MM.1S (cell line): ENCODE measurements at regions not wholly inside any gene's neighbourhood (a gene's known extent, or its start where the extent isn't known, plus 50 kb on each side); places are given as distances from the start of the nearest gene placed in this dataset.

Source experiments
- DNase-seq: peaks from one replicate; pipeline ENCODE4 v3.0.0-alpha.2; 2015
- H2AFZ ChIP-seq: fragments of 300-600 bp; sonication (generic); 2 replicates; pipeline ENCODE4 v1.6.0; 2016; ENCODE audit warnings: antibody characterized with exemption, low read length
- H3F3A ChIP-seq: fragments of 300-600 bp; sonication (generic); 2 replicates; pipeline ENCODE4 v1.6.1; 2016; ENCODE audit warnings: mild to moderate bottlenecking, antibody characterized with exemption, low read length, moderate library complexity, mixed read lengths; ENCODE audit not compliant: insufficient read depth
- H3K27ac ChIP-seq: fragments of 300-600 bp; sonication (generic); 2 replicates; pipeline ENCODE4 v1.5.1; 2016; ENCODE audit warnings: mild to moderate bottlenecking, low read length
- H3K27me3 ChIP-seq: fragments of 300-600 bp; sonication (generic); replicated peaks from 2 replicates; pipeline ENCODE4 v1.6.0; 2016; ENCODE audit warnings: low read length; ENCODE audit not compliant: insufficient read depth
- H3K36me3 ChIP-seq: fragments of 300-600 bp; sonication (generic); replicated peaks from 2 replicates; pipeline ENCODE4 v1.6.1; 2016; ENCODE audit warnings: mild to moderate bottlenecking, low read length, mixed read lengths; ENCODE audit not compliant: insufficient read depth
- H3K4me1 ChIP-seq: fragments of 300-600 bp; sonication (generic); 2 replicates; pipeline ENCODE4 v1.6.1; 2016; ENCODE audit warnings: low read length, mixed read lengths
- H3K4me2 ChIP-seq: fragments of 300-600 bp; sonication (generic); 2 replicates; pipeline ENCODE4 v1.6.0; 2016; ENCODE audit warnings: low read depth, low read length
- H3K4me3 ChIP-seq: fragments of 300-600 bp; sonication (generic); 2 replicates; pipeline ENCODE4 v1.5.1; 2016; ENCODE audit warnings: low read length, mixed read lengths
- H3K79me2 ChIP-seq: fragments of 300-600 bp; sonication (generic); 2 replicates; pipeline ENCODE4 v1.6.1; 2016; ENCODE audit warnings: mixed run types, low read length, mixed read lengths
- H3K9ac ChIP-seq: fragments of 300-600 bp; sonication (generic); 2 replicates; pipeline ENCODE4 v1.6.1; 2016; ENCODE audit warnings: low read length, mixed read lengths
- H3K9me2 ChIP-seq: fragments of 300-600 bp; sonication (generic); replicated peaks from 2 replicates; pipeline ENCODE4 v1.6.1; 2016; ENCODE audit warnings: mild to moderate bottlenecking, low read length, mixed read lengths; ENCODE audit not compliant: insufficient read depth
- H3K9me3 ChIP-seq: fragments of 300-600 bp; sonication (generic); replicated peaks from 2 replicates; pipeline ENCODE4 v1.6.1; 2016; ENCODE audit warnings: mild to moderate bottlenecking, low read length, mixed read lengths; ENCODE audit not compliant: insufficient read depth
- H4K20me1 ChIP-seq: fragments of 300-600 bp; sonication (generic); 2 replicates; pipeline ENCODE4 v1.6.1; 2016; ENCODE audit warnings: mild to moderate bottlenecking, low read length, moderate library complexity, mixed read lengths; ENCODE audit not compliant: insufficient read depth
- EZH2 ChIP-seq: fragments of 300-600 bp; sonication (generic); optimal IDR thresholded peaks from 2 replicates; pipeline ENCODE3; 2017; ENCODE audit warnings: low read depth, mild to moderate bottlenecking, antibody characterized with exemption, low read length, mixed read lengths
- EZH2phosphoT487 ChIP-seq: fragments of 300-600 bp; sonication (generic); IDR thresholded peaks from 2 replicates; pipeline ENCODE4 v1.6.1; 2018; ENCODE audit warnings: antibody characterized with exemption, low read length
- TF ChIP-seq, protein P1 (sequence below): fragments of 300-600 bp; sonication (generic); IDR thresholded peaks from 2 replicates; pipeline ENCODE4 v1.5.1; 2016; ENCODE audit warnings: antibody characterized with exemption, low read length, mixed read lengths

DNA sequence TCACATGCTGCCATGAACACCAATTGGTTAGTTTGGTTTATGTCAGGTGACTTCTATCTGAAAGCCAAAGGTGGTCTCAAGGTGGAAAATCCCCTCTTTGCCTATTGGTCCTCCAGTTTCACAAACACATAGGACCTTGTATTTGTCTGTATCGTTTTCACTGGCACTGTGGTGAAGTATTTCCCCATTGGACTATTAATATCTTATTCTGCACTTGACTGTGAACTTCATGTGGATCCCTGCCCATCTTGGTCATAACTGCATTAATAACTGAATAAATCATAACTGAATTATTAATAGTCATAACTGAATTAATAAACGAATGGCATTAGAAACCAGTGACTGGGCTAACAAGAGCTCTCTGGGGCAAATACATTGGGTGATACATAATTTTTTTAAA lies 341.3 kb upstream of the ADAMTS9 start:
- H3K9me3 ChIP-seq = no peaks in the 10 kb centered on the region
- no peaks in the 10 kb centered on the region for H3K4me1 ChIP-seq
- DNase-seq = no peak
- no peaks in the 10 kb centered on the region for H3K9me2 ChIP-seq
- no peaks in the 10 kb centered on the region for H3K27me3 ChIP-seq
- no peaks in the 10 kb centered on the region for H3K79me2 ChIP-seq
- no peaks in the 10 kb centered on the region for H4K20me1 ChIP-seq
- no peak for TF ChIP-seq EZH2
- TF ChIP-seq, protein P1, sequence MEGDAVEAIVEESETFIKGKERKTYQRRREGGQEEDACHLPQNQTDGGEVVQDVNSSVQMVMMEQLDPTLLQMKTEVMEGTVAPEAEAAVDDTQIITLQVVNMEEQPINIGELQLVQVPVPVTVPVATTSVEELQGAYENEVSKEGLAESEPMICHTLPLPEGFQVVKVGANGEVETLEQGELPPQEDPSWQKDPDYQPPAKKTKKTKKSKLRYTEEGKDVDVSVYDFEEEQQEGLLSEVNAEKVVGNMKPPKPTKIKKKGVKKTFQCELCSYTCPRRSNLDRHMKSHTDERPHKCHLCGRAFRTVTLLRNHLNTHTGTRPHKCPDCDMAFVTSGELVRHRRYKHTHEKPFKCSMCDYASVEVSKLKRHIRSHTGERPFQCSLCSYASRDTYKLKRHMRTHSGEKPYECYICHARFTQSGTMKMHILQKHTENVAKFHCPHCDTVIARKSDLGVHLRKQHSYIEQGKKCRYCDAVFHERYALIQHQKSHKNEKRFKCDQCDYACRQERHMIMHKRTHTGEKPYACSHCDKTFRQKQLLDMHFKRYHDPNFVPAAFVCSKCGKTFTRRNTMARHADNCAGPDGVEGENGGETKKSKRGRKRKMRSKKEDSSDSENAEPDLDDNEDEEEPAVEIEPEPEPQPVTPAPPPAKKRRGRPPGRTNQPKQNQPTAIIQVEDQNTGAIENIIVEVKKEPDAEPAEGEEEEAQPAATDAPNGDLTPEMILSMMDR = no peak
- no peak for TF ChIP-seq EZH2phosphoT487
- no peak overlapping the region for H2AFZ ChIP-seq
- no peak overlapping the region for H3K4me3 ChIP-seq
- no peak overlapping the region for H3K27ac ChIP-seq
- no peaks in the 10 kb centered on the region for H3K36me3 ChIP-seq
- no peak overlapping the region for H3K9ac ChIP-seq
- no peaks in the 10 kb centered on the region for H3F3A ChIP-seq
- no peak overlapping the region for H3K4me2 ChIP-seq

DNA sequence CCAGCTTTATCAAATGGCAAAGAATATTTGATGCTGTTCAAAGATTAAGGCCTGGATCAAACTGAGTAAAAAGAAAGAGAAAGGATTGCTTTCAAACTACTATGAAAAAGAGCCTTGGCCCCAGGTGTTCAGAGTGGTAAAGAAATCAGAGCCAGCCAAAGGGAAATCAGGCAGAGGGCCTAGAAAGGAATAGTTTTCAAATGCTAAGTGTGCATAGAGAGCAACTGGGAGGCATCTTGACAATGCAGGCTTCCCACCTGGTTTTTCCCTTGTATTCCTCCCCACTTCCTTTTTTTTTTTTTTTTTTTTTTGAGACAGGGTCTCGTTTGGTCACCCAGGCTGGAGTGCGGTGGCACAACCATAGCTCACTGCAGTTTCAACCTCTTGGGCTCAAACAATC lies 340.2 kb upstream of the ADAMTS9 start:
- H3K27me3 ChIP-seq = no peaks in the 10 kb centered on the region
- no peak overlapping the region for H2AFZ ChIP-seq
- H3K4me1 ChIP-seq = no peaks in the 10 kb centered on the region
- H3K27ac ChIP-seq = no peak overlapping the region
- TF ChIP-seq EZH2phosphoT487 (no peak), EZH2 (no peak)
- TF ChIP-seq, protein P1 = no peak
- no peak overlapping the region for H3K9ac ChIP-seq
- no peaks in the 10 kb centered on the region for H3F3A ChIP-seq
- H3K36me3 ChIP-seq = no peaks in the 10 kb centered on the region
- no peaks in the 10 kb centered on the region for H3K9me2 ChIP-seq
- no peak overlapping the region for H3K4me3 ChIP-seq
- H3K79me2 ChIP-seq = no peaks in the 10 kb centered on the region
- H4K20me1 ChIP-seq = no peaks in the 10 kb centered on the region
- no peak overlapping the region for H3K4me2 ChIP-seq
- H3K9me3 ChIP-seq = no peaks in the 10 kb centered on the region
- DNase-seq = no peak

DNA sequence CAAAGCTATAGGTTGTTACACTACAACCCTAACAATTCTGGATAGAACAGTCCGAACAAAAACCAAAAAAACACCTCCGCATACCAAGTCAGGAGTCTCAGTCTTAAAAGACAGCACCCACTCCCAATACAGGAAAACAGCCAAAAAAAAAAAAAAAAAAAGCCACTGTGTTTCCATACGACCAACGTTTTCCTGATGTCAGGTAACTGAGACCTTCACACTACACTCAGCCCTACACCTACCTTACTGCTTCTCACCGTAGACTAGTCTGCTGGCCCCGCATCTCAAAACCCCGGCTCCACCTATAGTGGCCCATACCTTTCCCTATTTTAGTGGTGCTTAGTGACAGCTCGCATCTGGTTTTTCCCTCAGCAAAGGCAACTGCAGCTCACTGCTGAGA lies 339.5 kb upstream of the ADAMTS9 start:
- no peaks in the 10 kb centered on the region for H4K20me1 ChIP-seq
- no peaks in the 10 kb centered on the region for H3K9me3 ChIP-seq
- H3K9ac ChIP-seq = no peak overlapping the region
- H3K79me2 ChIP-seq = no peaks in the 10 kb centered on the region
- H3K4me2 ChIP-seq = no peak overlapping the region
- DNase-seq = no peak
- H3K27ac ChIP-seq = no peak overlapping the region
- no peaks in the 10 kb centered on the region for H3K36me3 ChIP-seq
- H3K27me3 ChIP-seq = no peaks in the 10 kb centered on the region
- no peaks in the 10 kb centered on the region for H3F3A ChIP-seq
- TF ChIP-seq EZH2phosphoT487 = no peak
- TF ChIP-seq, protein P1 = no peak
- TF ChIP-seq EZH2 = no peak
- H2AFZ ChIP-seq = no peak overlapping the region
- no peak overlapping the region for H3K4me3 ChIP-seq
- no peaks in the 10 kb centered on the region for H3K4me1 ChIP-seq
- H3K9me2 ChIP-seq = no peaks in the 10 kb centered on the region
